Stimulated activated CD4-positive, alpha-beta T cell treated with anti-CD3 and anti-CD28 coated beads, Interleukin-12 subunit alpha, Interleukin-12 subunit beta, amount 100 ng/mL, for 4 hours (primary cell): ENCODE measurements at regions not wholly inside any gene's neighbourhood (a gene's known extent, or its start where the extent isn't known, plus 50 kb on each side); places are given as distances from the start of the nearest gene placed in this dataset.

Experiments
- DNase-seq: peaks from one replicate; pipeline ENCODE4 v3.0.0-alpha.2; 2020

DNA sequence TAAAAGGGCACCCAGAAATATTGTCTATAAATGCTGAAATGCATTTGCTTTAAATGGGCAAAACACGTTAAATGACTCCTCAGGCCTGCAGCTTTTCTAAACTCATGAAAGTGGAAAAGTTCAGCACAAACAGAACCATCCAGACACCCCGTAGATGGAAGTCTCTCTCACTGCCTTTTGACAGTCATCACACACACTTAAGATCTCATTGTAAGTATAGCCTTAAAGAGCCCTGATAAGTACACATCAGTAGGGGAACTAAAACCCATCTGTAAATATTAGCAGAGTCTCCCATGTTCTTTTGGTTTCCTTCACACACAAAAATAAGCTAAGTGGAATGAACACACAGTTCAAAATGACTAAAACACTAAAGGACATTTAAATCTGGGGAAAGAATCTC lies 166.7 kb downstream of the LTN1 start:
- DNase-seq: no peak

DNA sequence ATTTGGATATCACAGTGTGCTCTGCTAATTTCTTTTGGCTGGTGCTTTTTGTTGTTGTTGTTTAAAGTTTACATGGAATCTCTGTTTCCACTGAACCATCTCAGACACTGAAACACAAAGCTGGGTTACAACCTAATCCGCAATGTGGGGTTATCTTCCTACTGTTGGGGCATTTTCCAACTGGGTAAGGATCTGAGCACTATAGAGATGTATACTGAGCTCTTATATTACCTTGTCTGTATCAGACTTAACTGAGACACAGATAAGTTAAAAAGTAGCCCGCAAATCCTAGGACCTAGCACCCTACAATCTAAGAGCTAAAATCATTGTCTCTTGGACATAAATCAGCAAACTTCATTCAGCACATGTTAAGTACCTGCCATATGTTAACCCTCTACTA lies 169.2 kb downstream of the LTN1 start:
- no peak for DNase-seq

DNA sequence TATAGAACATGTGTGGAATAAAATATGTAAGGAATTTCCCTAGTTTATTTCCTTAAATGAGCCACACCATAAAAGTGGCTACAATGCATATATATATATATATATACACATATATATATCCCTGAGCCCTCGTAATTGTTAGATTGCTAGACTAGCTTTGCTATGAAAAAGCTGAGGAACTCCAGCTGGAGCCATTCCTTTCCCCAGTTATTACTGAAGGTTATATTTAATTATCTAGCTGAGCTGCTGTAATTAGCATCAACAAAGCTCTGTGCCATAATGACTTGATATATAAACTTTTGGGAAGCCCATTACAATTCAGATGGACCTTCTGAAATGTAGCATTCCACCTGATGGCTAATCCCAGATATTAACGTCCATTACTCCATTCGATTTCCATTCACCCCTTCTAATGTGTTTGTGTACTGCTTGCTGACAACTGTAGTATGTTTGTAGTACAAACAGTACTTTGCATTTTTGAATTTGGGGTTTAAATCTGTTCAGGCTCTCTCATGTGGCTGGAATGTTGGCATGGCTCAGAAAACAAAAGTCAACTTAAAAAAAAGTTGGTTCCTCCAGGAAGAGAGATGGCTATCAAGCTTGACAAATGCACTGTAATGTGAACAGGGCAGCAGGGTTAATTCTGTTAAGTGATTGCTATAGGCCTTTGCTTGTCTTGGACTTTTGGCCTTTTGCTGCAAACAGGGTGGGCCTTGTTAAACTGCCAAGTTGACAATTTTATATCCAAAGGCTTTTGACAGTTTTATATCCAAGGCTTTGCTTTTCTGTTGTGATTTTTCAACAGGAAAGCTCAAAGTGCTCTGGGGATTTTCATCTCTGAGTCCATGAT lies 170.0 kb downstream of the LTN1 start:
- DNase-seq: no peak

DNA sequence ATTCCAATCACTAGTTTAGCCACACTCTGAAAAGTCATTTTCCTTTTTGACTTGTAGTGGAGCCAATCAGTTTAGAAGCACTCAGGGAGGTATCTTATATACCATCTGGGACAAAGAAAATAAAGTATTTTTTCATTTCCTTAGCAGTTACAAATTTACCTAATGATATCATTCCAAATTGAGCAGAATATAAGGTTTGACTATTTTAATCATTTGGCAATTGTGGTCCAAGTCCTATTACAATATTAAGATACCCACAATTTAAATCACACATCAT lies 170.6 kb downstream of the LTN1 start:
- no peak for DNase-seq

DNA sequence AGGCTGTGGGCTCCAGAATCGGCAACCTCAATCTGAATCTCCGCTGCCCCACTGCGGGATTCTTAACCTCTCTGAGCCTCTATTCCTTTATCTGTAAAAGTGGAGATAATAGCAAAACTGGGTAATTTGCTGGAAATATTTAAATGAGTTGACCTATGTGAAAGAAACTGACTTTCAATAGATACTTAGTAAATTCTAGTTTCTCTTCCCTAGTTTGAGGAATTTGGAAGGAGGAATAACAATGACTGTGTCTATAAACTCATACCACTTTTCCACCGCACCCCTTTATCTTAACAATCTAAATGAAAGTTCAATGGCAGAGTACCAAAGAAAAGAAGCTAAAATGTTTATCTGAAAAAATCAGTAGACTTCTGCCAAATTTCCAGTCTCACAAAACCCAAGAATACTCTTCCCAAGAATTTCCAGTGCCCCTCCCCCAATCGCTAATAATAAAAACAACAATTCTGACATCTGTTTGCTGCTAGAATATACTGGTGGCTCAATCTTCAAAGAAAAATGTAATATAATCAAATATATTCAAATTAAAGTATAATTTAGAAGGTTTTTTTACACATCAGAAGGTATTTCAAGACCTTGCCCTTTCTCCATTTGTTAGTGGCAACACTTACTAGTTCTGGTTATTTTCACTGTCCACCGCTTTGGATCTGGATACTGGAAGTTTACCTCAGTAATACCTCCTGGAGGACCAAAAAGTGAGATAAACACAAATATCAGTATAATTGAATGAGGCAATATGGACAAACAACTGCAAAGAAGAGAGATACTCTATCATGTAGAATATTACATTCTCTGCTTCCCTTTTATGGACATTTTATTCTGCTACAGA lies 171.2 kb downstream of the LTN1 start:
- no peak for DNase-seq

DNA sequence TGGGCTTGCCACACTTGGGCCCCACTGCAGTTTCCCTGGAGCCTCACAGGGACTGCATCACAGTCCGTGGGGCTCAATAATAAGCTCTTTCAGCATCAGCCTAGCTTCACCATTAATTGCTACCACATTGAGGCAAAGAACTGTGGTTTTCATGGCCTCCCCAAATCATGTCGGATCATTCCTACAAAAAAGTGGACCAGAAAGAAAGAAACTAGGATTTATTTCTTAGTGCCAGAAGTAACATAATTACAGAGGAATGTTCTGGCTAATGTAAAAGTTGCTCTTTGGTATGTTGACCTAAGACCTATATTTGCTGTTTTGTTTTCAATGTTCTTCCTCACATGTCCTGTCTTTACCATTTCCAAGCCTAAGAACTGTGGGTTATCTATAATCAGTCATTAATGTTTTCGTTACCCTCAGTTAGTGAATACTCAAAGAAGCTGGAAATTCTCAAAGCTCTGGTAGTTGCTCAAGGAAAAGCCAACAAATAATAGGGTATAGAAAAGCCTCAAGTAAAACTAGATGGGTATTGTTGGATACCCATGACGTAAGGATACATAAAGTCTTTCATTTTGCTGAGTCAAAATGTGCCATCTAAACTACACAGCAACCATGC lies 173.9 kb downstream of the LTN1 start:
- no peak for DNase-seq

DNA sequence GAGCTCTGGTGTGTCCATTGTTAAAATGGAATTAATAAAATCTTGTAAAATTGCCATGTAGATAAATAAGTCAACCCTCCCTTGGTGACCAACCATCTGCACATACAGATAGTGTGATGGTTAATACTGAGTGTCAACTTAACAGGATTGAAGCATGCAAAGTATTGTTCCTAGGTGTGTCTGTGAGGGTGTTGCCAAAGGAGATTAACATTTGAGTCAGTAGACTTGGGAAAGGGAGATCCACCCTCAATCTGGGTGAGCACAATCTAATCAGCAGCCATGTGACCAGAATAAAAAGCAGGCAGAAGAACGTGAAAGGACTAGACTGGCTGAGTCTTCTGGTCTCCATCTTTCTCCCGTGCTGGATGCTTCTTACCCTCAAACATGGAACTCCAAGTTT lies 174.8 kb downstream of the LTN1 start:
- no peak for DNase-seq

DNA sequence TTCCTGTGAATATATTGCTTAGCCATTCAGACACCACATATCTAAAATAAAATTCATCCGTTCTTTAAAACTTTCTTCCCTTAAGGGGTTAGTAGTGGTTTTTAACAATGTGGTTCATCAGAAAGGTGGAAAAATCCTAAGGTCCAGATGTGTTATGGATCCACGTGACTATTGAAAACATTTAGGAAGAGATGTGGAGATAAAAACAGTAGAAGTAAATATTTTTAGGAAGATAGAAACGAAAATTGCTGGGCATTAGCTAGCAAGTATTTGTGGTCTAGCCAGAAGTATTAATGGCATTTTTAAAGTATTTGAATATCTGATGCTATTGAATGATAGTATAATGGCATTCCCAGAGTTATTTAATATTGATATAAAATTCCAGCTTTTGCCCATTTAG lies 180.8 kb downstream of the LTN1 start:
- DNase-seq: no peak

DNA sequence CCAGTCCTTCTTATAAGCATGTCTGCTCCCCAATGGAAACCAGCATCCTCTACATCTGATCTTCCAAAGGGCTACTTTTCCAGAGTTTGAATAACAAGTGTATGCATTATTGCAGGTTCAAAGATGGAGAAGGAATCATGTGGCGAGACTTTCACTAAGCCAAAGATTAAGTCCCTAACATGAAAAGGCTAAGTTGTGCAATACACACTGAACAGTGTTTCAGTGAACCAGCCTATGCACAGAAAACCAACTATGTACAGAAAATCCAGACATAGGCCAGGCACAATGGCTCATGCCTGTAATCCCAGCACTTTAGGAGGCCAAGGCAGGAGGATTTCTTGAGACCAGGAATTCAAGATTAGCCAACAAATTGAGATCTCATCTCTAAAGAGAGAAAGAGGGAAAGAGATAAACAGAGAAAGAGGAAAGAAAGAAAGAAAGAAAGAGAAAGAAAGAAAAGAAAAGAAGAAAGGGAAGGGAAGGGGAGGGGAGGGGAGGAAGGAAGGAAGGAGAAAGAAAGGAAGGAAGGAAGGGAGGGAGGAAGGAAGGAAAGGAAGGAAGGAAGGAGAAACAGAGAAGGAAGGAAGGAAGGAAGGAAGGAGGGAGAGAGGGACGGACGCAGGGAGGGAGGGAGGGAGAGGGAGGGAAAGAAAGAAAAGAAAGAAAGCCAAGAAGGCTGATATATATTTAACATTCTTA lies 181.7 kb downstream of the LTN1 start:
- no peak for DNase-seq

DNA sequence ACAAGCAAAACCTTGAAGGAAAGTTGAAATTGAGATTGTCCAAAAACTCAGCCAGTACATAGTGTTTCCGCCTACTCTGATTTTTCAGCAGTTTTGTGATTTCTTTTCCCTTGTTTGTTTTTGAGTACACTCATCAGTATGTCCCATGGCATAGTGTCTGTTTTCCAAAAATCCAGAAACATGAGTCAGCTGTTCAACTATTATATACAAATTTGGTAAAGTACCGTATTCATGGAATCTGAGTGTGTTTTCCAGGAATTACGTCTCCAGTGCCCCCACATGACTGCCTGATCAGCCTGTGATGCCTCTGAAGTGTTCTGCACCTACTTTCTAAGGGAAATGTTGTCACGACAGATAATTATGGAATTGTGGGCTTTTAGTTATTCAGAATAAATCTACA lies 186.8 kb downstream of the LTN1 start:
- DNase-seq: no peak

DNA sequence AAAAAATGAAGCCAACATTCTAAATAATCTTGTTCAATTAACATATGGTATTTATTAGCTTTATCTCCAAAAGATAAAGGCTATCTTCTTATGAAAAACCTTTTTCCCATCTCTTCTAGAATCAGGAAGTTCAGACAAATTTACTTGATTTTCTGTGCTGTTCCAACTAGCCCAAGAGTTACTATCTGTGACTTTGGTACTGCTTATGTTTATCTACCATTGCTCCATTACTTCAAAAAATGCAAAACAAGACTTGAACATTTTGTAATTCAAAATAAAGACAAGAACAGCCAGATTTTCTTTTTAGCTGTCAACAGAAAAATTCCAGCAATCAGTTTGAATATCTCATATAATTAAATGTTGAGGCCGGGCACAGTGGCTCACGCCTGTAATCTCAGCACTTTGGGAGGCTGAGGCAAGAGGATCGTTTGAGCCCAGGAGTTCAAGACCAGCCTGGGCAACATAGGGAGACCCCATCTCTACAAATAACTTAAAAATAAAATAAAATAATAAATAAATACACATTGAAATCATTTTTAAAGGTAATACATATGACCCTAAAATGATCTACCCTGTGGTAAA lies 188.5 kb downstream of the LTN1 start:
- DNase-seq: no peak

DNA sequence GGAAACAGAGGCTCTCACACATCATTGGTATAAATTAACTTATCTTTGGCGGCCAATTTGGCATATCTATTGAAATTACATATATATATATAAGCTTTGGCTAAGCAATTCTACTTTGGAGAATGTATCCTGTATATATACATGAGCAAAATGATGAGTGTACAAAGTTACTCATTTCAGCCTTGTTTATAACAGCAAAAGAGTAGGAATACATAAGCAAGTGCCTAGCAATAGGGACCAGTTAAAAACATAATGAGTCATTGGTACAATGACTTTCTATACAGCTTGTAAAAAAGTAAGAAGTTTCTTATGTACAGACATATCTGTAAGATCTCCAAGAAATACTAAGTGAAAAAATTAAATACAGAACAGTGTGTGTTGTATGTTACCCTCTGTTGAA lies 190.8 kb downstream of the LTN1 start:
- DNase-seq: no peak

DNA sequence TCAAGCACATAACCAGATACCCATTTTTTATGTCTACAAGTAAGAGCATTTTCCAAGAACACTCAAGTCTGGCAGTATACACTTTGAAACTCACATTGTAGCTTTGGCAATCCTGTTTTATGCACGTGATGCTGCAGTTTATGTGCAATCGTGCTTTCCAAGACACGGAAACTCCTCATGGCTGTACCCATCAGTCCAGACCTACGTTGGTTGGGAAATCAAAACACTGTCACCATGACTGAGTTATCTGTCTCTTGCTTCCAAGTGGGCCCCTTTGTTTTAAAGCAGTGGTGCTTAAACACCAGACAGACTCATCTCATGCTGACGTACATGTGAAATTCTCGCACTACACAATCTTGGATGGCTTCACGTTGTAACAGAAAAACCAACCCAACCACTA lies 192.8 kb downstream of the LTN1 start:
- no peak for DNase-seq

DNA sequence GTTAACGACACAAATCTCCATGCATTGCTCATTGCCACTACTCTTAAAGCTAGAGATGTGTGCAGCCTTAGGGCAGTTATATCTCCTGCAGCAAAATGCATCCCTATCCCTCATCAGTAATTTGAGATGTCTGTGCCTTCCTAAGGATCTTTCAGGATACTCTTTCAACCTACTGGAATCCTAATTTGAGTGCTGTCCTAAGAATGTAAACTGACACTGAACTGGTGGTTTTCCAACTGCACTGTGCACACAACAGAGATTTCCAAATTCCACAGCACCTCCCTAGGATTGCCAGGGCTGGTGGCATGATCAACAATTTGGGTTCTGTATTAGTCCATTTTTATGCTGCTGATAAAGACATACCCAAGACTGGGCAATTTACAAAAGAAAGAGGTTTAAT lies 193.9 kb downstream of the LTN1 start:
- no peak for DNase-seq

DNA sequence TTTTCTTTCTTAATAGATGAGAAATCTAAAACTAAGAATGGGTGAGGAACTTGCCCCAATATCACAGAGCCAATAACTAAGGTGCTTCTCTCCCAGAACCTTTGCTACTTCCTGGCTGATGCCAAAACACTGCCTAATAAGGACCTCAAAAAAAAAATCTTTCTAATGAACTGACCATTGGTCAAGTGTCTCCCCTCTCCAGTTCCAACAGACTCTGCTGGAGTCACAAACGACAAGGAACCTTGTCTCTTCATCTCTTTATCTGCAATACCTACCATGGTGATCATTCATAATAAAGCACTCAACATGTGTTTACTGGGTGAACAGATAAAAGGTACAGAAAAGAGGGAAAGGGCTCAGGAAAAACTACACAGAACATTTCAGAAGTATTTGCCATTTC lies 197.4 kb downstream of the LTN1 start:
- DNase-seq: no peak

DNA sequence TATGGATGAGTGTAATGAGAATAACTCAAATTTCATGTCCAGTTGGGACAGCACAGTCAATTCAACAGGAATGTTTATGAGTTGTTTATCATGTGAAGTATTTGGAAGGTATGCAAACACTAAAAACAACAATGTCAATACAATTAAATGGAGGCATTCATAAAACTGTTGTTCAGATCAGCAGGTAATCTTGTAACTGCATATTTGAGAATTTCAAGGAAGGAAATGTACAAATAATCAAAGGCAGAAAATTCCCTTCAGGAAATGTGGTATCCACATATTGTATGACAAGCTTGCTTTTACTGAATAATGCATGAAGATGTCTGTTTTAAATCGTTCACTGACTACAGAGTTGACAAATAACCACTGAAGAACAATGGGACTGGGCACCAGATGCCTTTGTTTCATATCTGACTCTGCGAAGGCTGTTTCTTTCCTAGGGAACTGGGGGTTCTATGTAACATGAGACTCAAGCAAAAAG lies 198.3 kb downstream of the LTN1 start:
- no peak for DNase-seq

DNA sequence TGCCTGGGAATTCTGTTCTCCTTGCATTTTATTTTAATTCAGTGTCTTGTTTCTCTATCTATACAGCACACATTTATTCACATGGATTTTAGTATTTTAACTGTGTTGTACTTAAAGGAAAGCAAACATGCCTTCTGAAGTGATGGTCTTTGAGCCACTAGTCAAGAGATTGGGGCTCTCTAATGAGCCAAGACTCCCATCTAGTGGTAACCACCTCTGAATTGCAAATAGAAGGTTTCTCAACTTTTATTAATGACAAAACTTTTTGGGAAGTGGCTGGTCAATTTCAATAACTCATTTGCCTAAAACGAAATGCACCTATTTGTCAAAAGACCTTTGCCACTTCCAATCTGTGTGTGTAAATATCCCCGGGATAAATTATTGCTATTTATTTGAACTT lies 199.6 kb downstream of the LTN1 start:
- no peak for DNase-seq

DNA sequence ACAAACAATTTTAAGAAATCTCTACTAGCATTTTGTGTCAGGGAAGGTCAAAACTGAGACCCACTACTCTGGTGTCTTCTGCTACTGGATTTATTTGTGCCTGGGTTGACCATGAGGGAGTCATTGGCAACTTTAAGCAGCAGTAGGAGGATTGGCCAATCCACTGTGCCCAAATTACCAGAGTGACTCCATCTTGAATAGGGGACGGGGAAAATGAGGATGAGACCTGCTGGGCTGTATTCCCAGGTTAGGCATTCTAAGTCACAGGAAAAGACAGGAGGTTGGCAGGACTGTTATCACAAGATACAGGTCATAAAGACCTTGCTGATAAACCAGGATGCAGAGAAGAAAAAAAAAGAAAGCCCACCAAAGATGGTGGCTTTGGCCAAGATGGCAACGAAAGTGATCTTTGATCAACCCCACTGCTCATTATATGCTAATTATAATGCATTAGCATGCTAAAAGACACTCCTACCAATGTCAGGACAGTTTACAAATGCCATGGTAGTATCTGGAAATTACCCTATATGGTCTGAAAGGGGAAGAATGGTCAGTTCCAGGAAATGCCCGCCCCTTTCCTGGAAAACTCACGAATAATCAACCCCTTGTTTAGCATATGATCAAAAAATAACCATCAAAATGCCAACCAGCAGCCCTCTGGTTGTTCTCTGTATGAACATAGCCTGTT lies 200.9 kb downstream of the LTN1 start:
- no peak for DNase-seq

DNA sequence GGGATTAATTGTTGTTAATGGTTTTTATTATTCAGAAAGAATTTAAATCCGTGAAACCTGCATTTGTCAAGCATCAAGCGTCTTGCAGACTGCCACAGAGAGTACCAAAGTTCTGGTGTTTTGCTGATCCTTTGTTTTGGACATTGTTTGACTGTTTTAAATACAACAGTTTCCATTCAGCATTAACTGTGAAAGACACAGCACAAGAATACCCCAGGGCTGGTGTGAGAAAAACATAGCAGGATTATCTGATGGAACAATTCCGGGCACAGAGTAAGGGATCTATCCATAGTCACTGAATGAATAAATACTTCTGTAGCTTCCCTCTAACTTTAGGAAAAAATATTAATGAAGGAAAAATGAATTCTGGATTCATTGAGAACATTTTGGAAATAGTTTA lies 202.3 kb downstream of the LTN1 start:
- no peak for DNase-seq

DNA sequence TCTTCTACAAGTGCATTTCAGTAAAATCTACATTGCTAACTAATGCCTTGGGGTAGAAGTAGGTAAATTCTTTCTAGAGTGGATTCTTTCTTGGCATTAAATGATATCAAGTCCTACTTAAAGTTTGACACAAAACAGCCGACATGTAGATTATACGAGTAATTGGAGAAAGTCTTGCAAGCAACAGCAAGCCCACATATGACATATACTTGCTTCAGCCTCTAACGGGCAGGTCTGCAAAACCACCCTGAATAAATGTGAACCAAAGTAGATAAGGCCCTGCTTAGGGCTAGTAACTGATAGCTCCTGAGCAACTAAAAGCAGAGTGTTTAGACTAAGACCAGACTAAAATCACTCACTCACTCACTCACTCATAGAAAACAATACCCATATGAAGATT lies 203.2 kb downstream of the LTN1 start:
- DNase-seq: no peak

DNA sequence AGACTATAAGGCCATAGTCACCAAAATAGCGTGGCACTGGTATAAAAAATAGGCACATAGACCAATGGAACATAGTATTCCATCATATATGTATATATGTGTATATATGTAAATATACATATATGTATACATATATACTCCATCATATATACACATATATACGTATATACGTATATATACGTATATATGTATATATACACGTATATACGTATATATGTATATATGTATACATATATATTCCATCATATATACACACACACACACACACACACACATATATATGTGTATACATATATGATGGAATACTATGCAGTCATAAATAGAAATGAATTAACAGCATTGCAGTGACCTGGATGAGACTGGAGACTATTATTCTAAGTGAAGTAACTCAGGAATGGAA lies 204.6 kb downstream of the LTN1 start:
- DNase-seq: no peak

DNA sequence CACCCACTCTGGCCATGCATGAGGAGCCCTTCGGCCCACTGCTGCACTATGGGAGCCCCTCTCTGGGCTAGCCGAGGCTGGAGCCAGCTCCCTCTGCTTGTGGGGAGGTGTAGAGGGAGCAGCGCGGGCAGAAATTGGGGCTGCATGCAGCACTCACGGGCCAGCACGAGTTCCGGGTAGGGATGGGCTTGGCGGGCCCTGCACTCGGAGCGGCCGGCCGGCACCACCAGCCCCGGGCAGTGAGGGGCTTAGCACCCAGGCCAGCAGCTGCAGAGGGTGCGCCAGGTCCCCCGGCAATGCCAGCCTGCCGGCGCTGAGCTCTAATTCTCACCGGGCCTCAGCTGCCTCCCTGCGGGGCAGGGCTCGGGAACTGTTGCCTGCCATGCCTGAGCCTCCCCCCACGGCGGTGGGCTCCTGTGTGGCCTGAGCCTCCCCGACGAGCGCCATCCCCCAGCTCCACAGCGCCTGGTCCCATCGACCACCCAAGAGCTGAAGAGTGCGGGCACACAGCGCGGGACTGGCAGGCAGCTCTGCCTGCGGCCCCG lies 209.0 kb downstream of the LTN1 start:
- no peak for DNase-seq
